ENCODE measurements at regions not wholly inside any gene's neighbourhood (a gene's known extent, or its start where the extent isn't known, plus 50 kb on each side); places are given as distances from the start of the nearest gene placed in this dataset.

DNA sequence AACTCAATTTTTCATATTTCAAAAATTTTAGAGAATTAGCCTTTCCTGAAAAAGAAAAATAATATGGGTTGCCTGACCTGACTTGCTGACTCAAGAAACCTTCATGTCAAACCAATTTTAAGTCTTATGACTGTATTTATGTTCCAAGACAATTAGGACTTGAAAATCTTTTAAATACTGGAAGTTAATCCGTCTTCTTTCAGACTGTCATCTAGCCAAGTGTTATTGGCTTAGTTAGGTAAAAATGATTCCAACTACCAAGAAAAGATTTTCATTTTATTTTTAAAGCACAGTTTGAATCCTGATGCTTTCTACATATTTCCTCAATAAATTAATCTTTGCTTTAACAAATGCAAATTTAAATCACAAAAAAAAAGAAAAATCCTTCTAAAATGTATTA lies 337.6 kb downstream of the SLITRK6 start:
- Histone ChIP-seq H3K27me3 (ENCODE audit: low read depth, low read length) (no peaks in the 10 kb centered on the region), H3K4me1 (ENCODE audit: low read length) (peaks cover 8% of the 10 kb centered on the region; the same call in 1 of the 2 replicates), H3K9ac (ENCODE audit: low read length) (no peak overlapping the region), H4K20me1 (ENCODE audit: insufficient read depth, low read length) (no peaks in the 10 kb centered on the region), H3K79me2 (ENCODE audit: low read length) (no peaks in the 10 kb centered on the region), H3K9me3 (ENCODE audit: insufficient read depth, low read length) (peaks cover 19% of the 10 kb centered on the region), H2AFZ (ENCODE audit: low read depth, low read length) (no peak overlapping the region), H3K4me3 (ENCODE audit: low read length) (no peak overlapping the region), H3K36me3 (replicated peaks; ENCODE audit: low read depth, low read length) (peaks cover 8% of the 10 kb centered on the region), H3K27ac (ENCODE audit: low read length) (no peak overlapping the region), H3K4me2 (ENCODE audit: low read length) (no peak overlapping the region)
- TF ChIP-seq EZH2phosphoT487 (IDR thresholded peaks at IDR 0.05; ENCODE audit: low read depth) = no peak
- TF ChIP-seq, protein P1, sequence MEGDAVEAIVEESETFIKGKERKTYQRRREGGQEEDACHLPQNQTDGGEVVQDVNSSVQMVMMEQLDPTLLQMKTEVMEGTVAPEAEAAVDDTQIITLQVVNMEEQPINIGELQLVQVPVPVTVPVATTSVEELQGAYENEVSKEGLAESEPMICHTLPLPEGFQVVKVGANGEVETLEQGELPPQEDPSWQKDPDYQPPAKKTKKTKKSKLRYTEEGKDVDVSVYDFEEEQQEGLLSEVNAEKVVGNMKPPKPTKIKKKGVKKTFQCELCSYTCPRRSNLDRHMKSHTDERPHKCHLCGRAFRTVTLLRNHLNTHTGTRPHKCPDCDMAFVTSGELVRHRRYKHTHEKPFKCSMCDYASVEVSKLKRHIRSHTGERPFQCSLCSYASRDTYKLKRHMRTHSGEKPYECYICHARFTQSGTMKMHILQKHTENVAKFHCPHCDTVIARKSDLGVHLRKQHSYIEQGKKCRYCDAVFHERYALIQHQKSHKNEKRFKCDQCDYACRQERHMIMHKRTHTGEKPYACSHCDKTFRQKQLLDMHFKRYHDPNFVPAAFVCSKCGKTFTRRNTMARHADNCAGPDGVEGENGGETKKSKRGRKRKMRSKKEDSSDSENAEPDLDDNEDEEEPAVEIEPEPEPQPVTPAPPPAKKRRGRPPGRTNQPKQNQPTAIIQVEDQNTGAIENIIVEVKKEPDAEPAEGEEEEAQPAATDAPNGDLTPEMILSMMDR (IDR thresholded peaks at IDR 0.05; ENCODE audit: low read depth, low read length) = no peak

DNA sequence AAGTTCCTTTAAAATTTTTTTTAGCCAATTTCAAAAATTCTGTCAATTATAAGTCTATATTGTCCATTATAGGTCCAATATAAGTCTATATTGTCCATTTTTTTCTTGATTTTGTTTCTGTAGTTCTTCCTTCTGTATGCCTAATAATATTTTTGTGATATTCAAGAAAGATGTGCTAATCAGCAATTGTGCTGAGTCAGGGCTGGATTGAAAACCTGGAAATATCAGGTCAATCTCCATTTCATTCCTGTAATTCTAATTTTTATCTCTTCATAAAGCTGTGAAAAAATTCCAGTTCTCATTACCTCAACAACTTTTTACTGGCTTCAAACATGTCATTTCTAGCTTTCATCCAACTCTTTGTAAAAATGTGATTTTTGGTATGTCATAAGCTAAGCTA lies 353.7 kb downstream of the SLITRK6 start:
- H3K36me3 ChIP-seq (replicated peaks; ENCODE audit: low read depth, low read length) = no peaks in the 10 kb centered on the region
- no peaks in the 10 kb centered on the region for H3K9me3 ChIP-seq (ENCODE audit: insufficient read depth, low read length)
- no peak overlapping the region for H3K27ac ChIP-seq (ENCODE audit: low read length)
- H3K4me2 ChIP-seq (ENCODE audit: low read length) = no peak overlapping the region
- H4K20me1 ChIP-seq (ENCODE audit: insufficient read depth, low read length) = no peaks in the 10 kb centered on the region
- H3K4me1 ChIP-seq (ENCODE audit: low read length) = no peaks in the 10 kb centered on the region
- H3K9ac ChIP-seq (ENCODE audit: low read length) = no peak overlapping the region
- no peak overlapping the region for H3K4me3 ChIP-seq (ENCODE audit: low read length)
- no peaks in the 10 kb centered on the region for H3K27me3 ChIP-seq (ENCODE audit: low read depth, low read length)
- no peaks in the 10 kb centered on the region for H3K79me2 ChIP-seq (ENCODE audit: low read length)
- H2AFZ ChIP-seq (ENCODE audit: low read depth, low read length) = no peak overlapping the region
- TF ChIP-seq, protein P1 (IDR thresholded peaks at IDR 0.05; ENCODE audit: low read depth, low read length) = no peak
- TF ChIP-seq EZH2phosphoT487 (IDR thresholded peaks at IDR 0.05; ENCODE audit: low read depth) = no peak

DNA sequence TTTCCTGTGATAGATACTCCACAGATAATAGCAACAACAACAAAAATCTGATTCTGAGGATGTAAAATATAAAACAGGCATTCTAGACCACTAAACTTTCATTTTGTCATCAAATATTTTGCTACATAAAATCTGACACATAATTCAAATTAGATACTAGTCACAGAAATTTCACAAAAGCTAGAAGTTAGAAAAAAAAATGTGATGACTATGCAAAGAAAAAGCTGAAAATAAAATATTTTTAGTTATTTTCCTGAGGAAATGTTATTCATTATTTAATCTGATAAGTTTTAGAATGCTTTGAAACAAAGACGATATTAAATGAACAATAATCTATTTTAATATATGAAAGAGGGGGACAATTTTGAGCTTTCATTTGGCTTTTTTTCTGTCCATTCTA lies 357.2 kb downstream of the SLITRK6 start:
- Histone ChIP-seq H3K4me3 (ENCODE audit: low read length) (no peak overlapping the region), H3K79me2 (ENCODE audit: low read length) (no peaks in the 10 kb centered on the region), H3K4me2 (ENCODE audit: low read length) (no peak overlapping the region), H2AFZ (ENCODE audit: low read depth, low read length) (no peak overlapping the region), H3K9me3 (ENCODE audit: insufficient read depth, low read length) (no peaks in the 10 kb centered on the region), H3K4me1 (ENCODE audit: low read length) (peaks cover 12% of the 10 kb centered on the region), H4K20me1 (ENCODE audit: insufficient read depth, low read length) (no peaks in the 10 kb centered on the region), H3K36me3 (replicated peaks; ENCODE audit: low read depth, low read length) (no peaks in the 10 kb centered on the region), H3K9ac (ENCODE audit: low read length) (no peak overlapping the region), H3K27ac (ENCODE audit: low read length) (no peak overlapping the region), H3K27me3 (ENCODE audit: low read depth, low read length) (no peaks in the 10 kb centered on the region)
- TF ChIP-seq, protein P1 (IDR thresholded peaks at IDR 0.05; ENCODE audit: low read depth, low read length) = no peak
- TF ChIP-seq EZH2phosphoT487 (IDR thresholded peaks at IDR 0.05; ENCODE audit: low read depth) = no peak

DNA sequence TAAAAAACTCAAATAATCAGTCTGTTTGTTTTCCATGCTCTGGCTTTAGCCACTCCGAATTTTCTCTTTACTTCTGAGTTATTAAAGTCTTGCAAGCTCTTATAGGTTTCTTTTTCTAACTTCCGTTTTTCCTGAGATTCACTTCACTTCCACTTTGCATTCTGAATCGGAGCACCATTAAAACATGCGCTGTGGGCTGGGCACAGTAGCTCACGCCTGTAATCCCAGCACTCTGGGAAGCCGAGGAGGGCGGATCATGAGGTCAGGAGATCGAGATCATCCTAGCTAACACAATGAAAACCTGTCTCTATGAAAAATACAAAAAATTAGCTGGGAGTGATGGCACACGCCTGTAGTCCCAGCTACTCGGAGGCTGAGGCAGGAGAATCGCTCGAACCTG lies 357.9 kb downstream of the SLITRK6 start:
- no peaks in the 10 kb centered on the region for H3K79me2 ChIP-seq (ENCODE audit: low read length)
- H3K27ac ChIP-seq (ENCODE audit: low read length) = no peak overlapping the region
- H2AFZ ChIP-seq (ENCODE audit: low read depth, low read length) = no peak overlapping the region

More for the DNA sequence above, 357.9 kb downstream of the SLITRK6 start:
- Histone ChIP-seq H3K4me2 (ENCODE audit: low read length) (no peak overlapping the region), H3K9ac (ENCODE audit: low read length) (no peak overlapping the region), H3K9me3 (ENCODE audit: insufficient read depth, low read length) (no peaks in the 10 kb centered on the region), H4K20me1 (ENCODE audit: insufficient read depth, low read length) (no peaks in the 10 kb centered on the region), H3K27me3 (ENCODE audit: low read depth, low read length) (no peaks in the 10 kb centered on the region), H3K36me3 (replicated peaks; ENCODE audit: low read depth, low read length) (no peaks in the 10 kb centered on the region), H3K4me3 (ENCODE audit: low read length) (no peak overlapping the region), H3K4me1 (ENCODE audit: low read length) (peaks cover 12% of the 10 kb centered on the region)
- no peak for TF ChIP-seq EZH2phosphoT487 (IDR thresholded peaks at IDR 0.05; ENCODE audit: low read depth)
- TF ChIP-seq, protein P1 (IDR thresholded peaks at IDR 0.05; ENCODE audit: low read depth, low read length) = no peak
